OCI-LY3 (cell line): ENCODE measurements at regions not wholly inside any gene's neighbourhood (a gene's known extent, or its start where the extent isn't known, plus 50 kb on each side); places are given as distances from the start of the nearest gene placed in this dataset.

Experiments
- EZH2phosphoT487 ChIP-seq: fragments of 200-600 bp; shearing (Covaris generic); IDR thresholded peaks from 2 replicates; pipeline ENCODE4 v1.6.1; 2018; ENCODE audit warnings: antibody characterized with exemption, mixed run types, low read depth
- TF ChIP-seq, protein P1 (sequence below): fragments of 200-600, 300-600 bp; sonication (generic); IDR thresholded peaks from 2 replicates; pipeline ENCODE4 v1.5.1; 2014; ENCODE audit warnings: antibody characterized with exemption, low read length, low read depth

DNA sequence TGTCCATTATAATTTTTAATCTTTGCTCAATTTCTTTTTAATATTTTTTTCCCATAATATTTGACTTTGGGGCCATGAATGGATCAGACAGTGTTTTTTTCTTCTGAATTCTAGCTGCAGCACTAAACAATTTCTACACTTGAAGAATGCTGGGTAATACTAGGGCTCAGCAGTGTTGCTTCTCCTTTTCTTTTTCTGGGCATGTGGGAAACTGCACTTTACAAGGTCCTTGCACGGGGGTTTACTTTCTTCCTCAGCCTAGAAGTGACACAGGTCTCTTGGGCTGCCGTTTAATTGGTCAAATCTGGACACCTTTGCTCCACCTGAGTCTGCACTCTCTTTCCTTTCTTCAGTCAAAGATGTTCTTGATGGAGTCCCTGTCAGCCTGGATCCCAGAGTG, 135.4 kb upstream of the APCDD1 start:
- TF ChIP-seq, protein P1, sequence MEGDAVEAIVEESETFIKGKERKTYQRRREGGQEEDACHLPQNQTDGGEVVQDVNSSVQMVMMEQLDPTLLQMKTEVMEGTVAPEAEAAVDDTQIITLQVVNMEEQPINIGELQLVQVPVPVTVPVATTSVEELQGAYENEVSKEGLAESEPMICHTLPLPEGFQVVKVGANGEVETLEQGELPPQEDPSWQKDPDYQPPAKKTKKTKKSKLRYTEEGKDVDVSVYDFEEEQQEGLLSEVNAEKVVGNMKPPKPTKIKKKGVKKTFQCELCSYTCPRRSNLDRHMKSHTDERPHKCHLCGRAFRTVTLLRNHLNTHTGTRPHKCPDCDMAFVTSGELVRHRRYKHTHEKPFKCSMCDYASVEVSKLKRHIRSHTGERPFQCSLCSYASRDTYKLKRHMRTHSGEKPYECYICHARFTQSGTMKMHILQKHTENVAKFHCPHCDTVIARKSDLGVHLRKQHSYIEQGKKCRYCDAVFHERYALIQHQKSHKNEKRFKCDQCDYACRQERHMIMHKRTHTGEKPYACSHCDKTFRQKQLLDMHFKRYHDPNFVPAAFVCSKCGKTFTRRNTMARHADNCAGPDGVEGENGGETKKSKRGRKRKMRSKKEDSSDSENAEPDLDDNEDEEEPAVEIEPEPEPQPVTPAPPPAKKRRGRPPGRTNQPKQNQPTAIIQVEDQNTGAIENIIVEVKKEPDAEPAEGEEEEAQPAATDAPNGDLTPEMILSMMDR: no peak
- TF ChIP-seq EZH2phosphoT487: no peak
